H9 (cell line): ENCODE measurements at regions not wholly inside any gene's neighbourhood (a gene's known extent, or its start where the extent isn't known, plus 50 kb on each side); places are given as distances from the start of the nearest gene placed in this dataset.

Experiments used
- DNase-seq: peaks from one replicate; pipeline ENCODE4 v3.0.0-alpha.2; 2017
- H2AFZ ChIP-seq: one replicate; pipeline ENCODE4 v1.6.1; 2013; ENCODE audit warnings: mild to moderate bottlenecking, low read length, control low read depth, moderate library complexity
- H2AK5ac ChIP-seq: 2 replicates; pipeline ENCODE4 v1.6.1; 2013; ENCODE audit warnings: low read length, control low read depth, mixed read lengths; ENCODE audit not compliant: insufficient read length
- H2BK120ac ChIP-seq: one replicate; pipeline ENCODE4 v1.6.1; 2013; ENCODE audit warnings: low read depth, mild to moderate bottlenecking, low read length, control low read depth, inconsistent platforms; ENCODE audit not compliant: poor library complexity, severe bottlenecking
- H2BK12ac ChIP-seq: 2 replicates; pipeline ENCODE4 v1.6.1; 2013; ENCODE audit warnings: low read length, control low read depth, mixed read lengths, low read depth; ENCODE audit not compliant: insufficient read length
- H2BK15ac ChIP-seq: 2 replicates; pipeline ENCODE4 v1.6.1; 2013; ENCODE audit warnings: low read depth, low read length, control low read depth
- H2BK20ac ChIP-seq: one replicate; pipeline ENCODE4 v1.6.1; 2013; ENCODE audit warnings: low read depth, mild to moderate bottlenecking, low read length, control low read depth, inconsistent platforms; ENCODE audit not compliant: poor library complexity, severe bottlenecking
- H2BK5ac ChIP-seq: 2 replicates; pipeline ENCODE4 v1.6.1; 2013; ENCODE audit warnings: low read length, control low read depth, mixed read lengths; ENCODE audit not compliant: insufficient read length
- H3K14ac ChIP-seq: 2 replicates; pipeline ENCODE4 v1.6.1; 2013; ENCODE audit warnings: low read length, control low read depth; ENCODE audit not compliant: insufficient read depth
- H3K18ac ChIP-seq: 2 replicates; pipeline ENCODE4 v1.6.1; 2013; ENCODE audit warnings: low read depth, mild to moderate bottlenecking, mixed read lengths, low read length, control low read depth; ENCODE audit not compliant: insufficient read length
- H3K23ac ChIP-seq: 2 replicates; pipeline ENCODE4 v1.6.1; 2013; ENCODE audit warnings: low read length, control low read depth, mixed read lengths, low read depth; ENCODE audit not compliant: insufficient read length
- H3K23me2 ChIP-seq: 2 replicates; pipeline ENCODE4 v1.6.1; 2013; ENCODE audit warnings: low read depth, mild to moderate bottlenecking, mixed read lengths, low read length, control low read depth; ENCODE audit not compliant: insufficient read length, poor library complexity, severe bottlenecking
- H3K27ac ChIP-seq: 2 replicates; pipeline ENCODE4 v1.5.1; 2013; ENCODE audit warnings: low read length, control low read depth, mixed read lengths, low read depth; ENCODE audit not compliant: insufficient read length
- H3K27me3 ChIP-seq: 2 replicates; pipeline ENCODE4 v1.6.1; 2013; ENCODE audit warnings: low read length, control low read depth, inconsistent platforms; ENCODE audit not compliant: insufficient read depth
- H3K4ac ChIP-seq: 2 replicates; pipeline ENCODE4 v1.6.1; 2013; ENCODE audit warnings: low read depth, mild to moderate bottlenecking, control low read depth, inconsistent platforms, low read length, moderate library complexity
- H3K4me1 ChIP-seq: 2 replicates; pipeline ENCODE4 v1.6.1; 2013; ENCODE audit warnings: low read length, control low read depth, inconsistent platforms; ENCODE audit not compliant: insufficient read depth
- H3K4me2 ChIP-seq: 2 replicates; pipeline ENCODE4 v1.6.1; 2013; ENCODE audit warnings: low read length, control low read depth, mixed read lengths; ENCODE audit not compliant: insufficient read length, insufficient read depth
- H3K56ac ChIP-seq: 2 replicates; pipeline ENCODE4 v1.6.1; 2013; ENCODE audit warnings: low read depth, mild to moderate bottlenecking, mixed read lengths, low read length, control low read depth; ENCODE audit not compliant: insufficient read length
- H3K79me1 ChIP-seq: 2 replicates; pipeline ENCODE4 v1.6.1; 2013; ENCODE audit warnings: low read depth, mild to moderate bottlenecking, moderate library complexity, low read length, control low read depth, inconsistent platforms; ENCODE audit not compliant: insufficient read depth, poor library complexity, severe bottlenecking
- H3K79me2 ChIP-seq: 2 replicates; pipeline ENCODE4 v1.6.1; 2013; ENCODE audit warnings: low read length, control low read depth, inconsistent platforms; ENCODE audit not compliant: insufficient read depth
- H3K9ac ChIP-seq: 2 replicates; pipeline ENCODE4 v1.6.1; 2013; ENCODE audit warnings: low read length, control low read depth, mixed read lengths; ENCODE audit not compliant: insufficient read length; ENCODE audit errors: extremely low read depth
- H3K9me3 ChIP-seq: one replicate; pipeline ENCODE4 v1.6.1; 2013; ENCODE audit warnings: low read depth, low read length, inconsistent platforms; ENCODE audit not compliant: control insufficient read depth
- H3T11ph ChIP-seq: one replicate; pipeline ENCODE4 v1.6.1; 2013; ENCODE audit warnings: mild to moderate bottlenecking, low read length, control low read depth, inconsistent platforms
- H4K20me1 ChIP-seq: one replicate; pipeline ENCODE4 v1.6.1; 2013; ENCODE audit not compliant: control insufficient read depth, insufficient read length, insufficient read depth
- H4K5ac ChIP-seq: 2 replicates; pipeline ENCODE4 v1.6.1; 2013; ENCODE audit warnings: low read depth, mild to moderate bottlenecking, mixed read lengths, low read length, control low read depth; ENCODE audit not compliant: insufficient read length
- H4K8ac ChIP-seq: replicated peaks from 2 replicates; pipeline ENCODE4 v1.6.1; 2013; ENCODE audit warnings: low read length, control low read depth, mixed read lengths, low read depth; ENCODE audit not compliant: insufficient read length
- H4K91ac ChIP-seq: 2 replicates; pipeline ENCODE4 v1.6.1; 2013; ENCODE audit warnings: low read depth, mild to moderate bottlenecking, moderate library complexity, mixed read lengths, low read length, control low read depth; ENCODE audit not compliant: insufficient read length
- H3K27ac Mint-ChIP-seq, 3 experiments: 2 replicates in 2 of 3; 3 replicates in 1 of 3; pipeline ENCODE4 v1.8.0; 2020 to 2021; ENCODE audit warnings: mixed read lengths in 3 of 3, mild to moderate bottlenecking in 1 of 3, moderate library complexity in 1 of 3
- H3K27me3 Mint-ChIP-seq: 2 replicates; pipeline ENCODE4 v1.8.0; 2021; ENCODE audit warnings: low read depth, mild to moderate bottlenecking, moderate library complexity, mixed read lengths
- H3K36me3 Mint-ChIP-seq, 3 experiments: 2 replicates in 2 of 3; 3 replicates in 1 of 3; pipeline ENCODE4 v1.8.0; 2020 to 2021; ENCODE audit warnings: low read depth in 3 of 3, mixed read lengths in 3 of 3; ENCODE audit not compliant: insufficient read depth in 1 of 3
- H3K4me1 Mint-ChIP-seq, 2 experiments: 2 replicates each; pipeline ENCODE4 v1.8.0; 2020; ENCODE audit warnings: mixed read lengths in 2 of 2
- H3K4me3 Mint-ChIP-seq, 2 experiments: 2 replicates in 1 of 2; 3 replicates in 1 of 2; pipeline ENCODE4 v1.8.0; 2020 to 2021; ENCODE audit warnings: mild to moderate bottlenecking in 2 of 2, mixed read lengths in 2 of 2, moderate library complexity in 1 of 2
- H3K9me3 Mint-ChIP-seq, 2 experiments: 2 replicates in 1 of 2; 3 replicates in 1 of 2; pipeline ENCODE4 v1.8.0; 2020; ENCODE audit warnings: mild to moderate bottlenecking in 2 of 2, mixed read lengths in 2 of 2, moderate library complexity in 1 of 2
- WGBS: extraction: QIAGEN DNeasy Blood & Tissue Kit; methylation state at CpG from one replicate; pipeline ENCODE4 v1.1.7; 2013; ENCODE audit warnings: missing lambda C conversion rate, low lambda C conversion rate, mixed read lengths; ENCODE audit not compliant: insufficient read length; ENCODE audit errors: extremely low coverage; 5-methylcytosine and 5-hydroxymethylcytosine counted together
- TF ChIP-seq, protein P1 (sequence below): fragments of 200-600 bp; sonication (generic); conservative IDR thresholded peaks from 3 replicates; pipeline ENCODE4 v1.8.0; 2021; ENCODE audit warnings: antibody characterized with exemption, mild to moderate bottlenecking

GRCh38 chr1:225710804-225711203 is 57.9 kb upstream of the ENAH start:
- Histone ChIP-seq H3K23ac (no peak overlapping the region), H2AFZ (no peak overlapping the region), H3K56ac (no peak overlapping the region), H3K18ac (no peak overlapping the region), H2BK12ac (no peak overlapping the region), H4K20me1 (no peaks in the 10 kb centered on the region), H4K8ac (no peak overlapping the region), H3K9ac (no peak overlapping the region), H3K14ac (no peak overlapping the region), H2BK5ac (no peak overlapping the region), H2BK15ac (no peak overlapping the region), H4K5ac (no peak overlapping the region), H3K27ac (no peak overlapping the region), H2BK20ac (no peak overlapping the region), H3T11ph (no peak overlapping the region), H3K4me2 (no peak overlapping the region), H3K79me1 (no peaks in the 10 kb centered on the region), H2AK5ac (no peak overlapping the region), H3K4me1 (peaks cover 2% of the 10 kb centered on the region; the same call in 1 of the 2 replicates), H3K4ac (no peak overlapping the region), H4K91ac (no peak overlapping the region), H3K27me3 (no peaks in the 10 kb centered on the region), H3K9me3 (no peaks in the 10 kb centered on the region), H2BK120ac (no peak overlapping the region), H3K23me2 (no peaks in the 10 kb centered on the region), H3K79me2 (no peaks in the 10 kb centered on the region)
- no peak for DNase-seq
- peaks cover 8% of the 10 kb centered on the region in 2 experiments for H3K4me1 Mint-ChIP-seq
- H3K9me3 Mint-ChIP-seq: no peaks in the 10 kb centered on the region
- H3K4me3 Mint-ChIP-seq: no peak overlapping the region
- H3K36me3 Mint-ChIP-seq: no peaks in the 10 kb centered on the region
- WGBS: no CpG with 5 or more reads among the region's 5 CpGs
- no peaks in the 10 kb centered on the region; the same call in 1 of the 2 replicates for H3K27me3 Mint-ChIP-seq
- peak overlapping the region in 1 of 3 experiments; percentile 62; a peak in 2 of 7 replicates for H3K27ac Mint-ChIP-seq
- TF ChIP-seq, protein P1, sequence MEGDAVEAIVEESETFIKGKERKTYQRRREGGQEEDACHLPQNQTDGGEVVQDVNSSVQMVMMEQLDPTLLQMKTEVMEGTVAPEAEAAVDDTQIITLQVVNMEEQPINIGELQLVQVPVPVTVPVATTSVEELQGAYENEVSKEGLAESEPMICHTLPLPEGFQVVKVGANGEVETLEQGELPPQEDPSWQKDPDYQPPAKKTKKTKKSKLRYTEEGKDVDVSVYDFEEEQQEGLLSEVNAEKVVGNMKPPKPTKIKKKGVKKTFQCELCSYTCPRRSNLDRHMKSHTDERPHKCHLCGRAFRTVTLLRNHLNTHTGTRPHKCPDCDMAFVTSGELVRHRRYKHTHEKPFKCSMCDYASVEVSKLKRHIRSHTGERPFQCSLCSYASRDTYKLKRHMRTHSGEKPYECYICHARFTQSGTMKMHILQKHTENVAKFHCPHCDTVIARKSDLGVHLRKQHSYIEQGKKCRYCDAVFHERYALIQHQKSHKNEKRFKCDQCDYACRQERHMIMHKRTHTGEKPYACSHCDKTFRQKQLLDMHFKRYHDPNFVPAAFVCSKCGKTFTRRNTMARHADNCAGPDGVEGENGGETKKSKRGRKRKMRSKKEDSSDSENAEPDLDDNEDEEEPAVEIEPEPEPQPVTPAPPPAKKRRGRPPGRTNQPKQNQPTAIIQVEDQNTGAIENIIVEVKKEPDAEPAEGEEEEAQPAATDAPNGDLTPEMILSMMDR: no peak
